Ureter (tissue), 1 donor: ENCODE measurements at regions not wholly inside any gene's neighbourhood (a gene's known extent, or its start where the extent isn't known, plus 50 kb on each side); places are given as distances from the start of the nearest gene placed in this dataset.

Experiments
- DNase-seq: peaks from one replicate; pipeline ENCODE4 v3.0.0-alpha.2; 2020; ENCODE audit warnings: low spot score
- donor health status: DM: yes; HTN: yes; CAD: no.

- DNase-seq = no peak
Measured at GRCh38 chr14:65933400-65934069, 521.0 kb downstream of the FUT8 start.

GRCh38 chr14:65934070-65934435 lies 521.5 kb downstream of the FUT8 start:
- DNase-seq = no peak

GRCh38 chr14:65936342-65936975 lies 523.9 kb downstream of the FUT8 start:
- no peak for DNase-seq

GRCh38 chr14:65937079-65937959 lies 524.8 kb downstream of the FUT8 start:
- no peak for DNase-seq

GRCh38 chr14:65937960-65938316 lies 525.4 kb downstream of the FUT8 start:
- no peak for DNase-seq

DNA sequence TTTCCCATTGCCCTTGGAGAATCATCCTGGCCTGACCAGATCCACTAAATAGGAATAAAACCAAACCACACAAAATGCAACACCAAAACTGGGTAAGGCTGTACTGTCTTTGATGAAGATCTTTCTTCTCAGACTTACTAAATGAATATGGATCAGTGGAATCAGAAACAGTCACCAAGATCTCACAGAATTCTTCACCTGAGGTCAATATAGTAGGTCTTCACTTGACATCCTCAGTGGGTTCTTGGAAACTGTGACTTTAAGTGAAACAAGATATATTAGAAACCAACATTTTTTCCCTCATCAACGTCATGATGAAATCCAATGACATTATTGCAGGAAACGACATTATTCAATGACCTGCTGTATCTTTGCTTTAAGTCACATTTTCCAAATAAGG lies 526.2 kb downstream of the FUT8 start:
- no peak for DNase-seq

DNA sequence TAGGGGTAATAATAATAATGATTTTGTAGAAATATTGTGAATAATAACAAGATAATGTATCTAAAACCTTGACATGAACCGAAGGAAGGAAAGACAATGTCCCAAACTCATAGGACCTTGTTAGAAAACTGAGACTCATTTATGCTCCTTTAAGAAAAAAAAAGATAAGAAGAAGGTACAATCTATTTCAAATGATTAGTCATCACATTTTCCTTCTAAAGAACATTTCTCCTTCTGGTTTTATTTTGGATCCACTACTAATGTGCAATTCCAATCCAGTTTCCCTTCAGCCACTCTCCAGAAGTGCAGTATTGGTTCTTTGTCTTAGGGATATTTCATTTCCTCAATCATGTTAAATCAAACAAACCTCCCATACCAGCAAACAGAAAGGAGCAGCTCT lies 526.7 kb downstream of the FUT8 start:
- no peak for DNase-seq

GRCh38 chr14:65940056-65940735 lies 527.7 kb downstream of the FUT8 start:
- DNase-seq = no peak

- DNase-seq = no peak
Measured at GRCh38 chr14:65941091-65941490, 528.6 kb downstream of the FUT8 start.

DNA sequence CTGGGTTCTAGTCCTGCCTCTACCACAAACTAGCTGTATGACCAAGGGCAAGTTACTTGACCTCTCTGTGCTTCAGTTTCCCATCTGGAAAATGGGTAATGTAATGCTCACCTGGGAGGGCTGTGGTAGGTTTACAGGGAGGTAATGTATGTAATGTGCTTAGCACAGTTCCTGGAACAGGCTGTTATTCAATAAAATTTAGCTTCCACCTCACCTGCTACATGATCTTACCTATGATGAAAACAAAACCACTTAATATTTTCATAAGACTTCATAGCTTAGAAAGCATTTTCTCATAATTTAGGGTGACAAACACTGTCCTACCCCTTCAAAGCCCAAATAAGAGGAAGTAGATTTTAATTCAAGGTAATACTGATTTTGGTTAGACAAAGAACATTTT lies 530.6 kb downstream of the FUT8 start:
- DNase-seq = no peak

- DNase-seq = no peak
Measured at GRCh38 chr14:65943916-65944410, 531.4 kb downstream of the FUT8 start.

GRCh38 chr14:65945327-65945726 lies 532.8 kb downstream of the FUT8 start:
- no peak for DNase-seq

GRCh38 chr14:65946494-65946893 lies 534.0 kb downstream of the FUT8 start:
- DNase-seq = no peak

GRCh38 chr14:65948302-65948701 lies 535.8 kb downstream of the FUT8 start:
- no peak for DNase-seq

DNA sequence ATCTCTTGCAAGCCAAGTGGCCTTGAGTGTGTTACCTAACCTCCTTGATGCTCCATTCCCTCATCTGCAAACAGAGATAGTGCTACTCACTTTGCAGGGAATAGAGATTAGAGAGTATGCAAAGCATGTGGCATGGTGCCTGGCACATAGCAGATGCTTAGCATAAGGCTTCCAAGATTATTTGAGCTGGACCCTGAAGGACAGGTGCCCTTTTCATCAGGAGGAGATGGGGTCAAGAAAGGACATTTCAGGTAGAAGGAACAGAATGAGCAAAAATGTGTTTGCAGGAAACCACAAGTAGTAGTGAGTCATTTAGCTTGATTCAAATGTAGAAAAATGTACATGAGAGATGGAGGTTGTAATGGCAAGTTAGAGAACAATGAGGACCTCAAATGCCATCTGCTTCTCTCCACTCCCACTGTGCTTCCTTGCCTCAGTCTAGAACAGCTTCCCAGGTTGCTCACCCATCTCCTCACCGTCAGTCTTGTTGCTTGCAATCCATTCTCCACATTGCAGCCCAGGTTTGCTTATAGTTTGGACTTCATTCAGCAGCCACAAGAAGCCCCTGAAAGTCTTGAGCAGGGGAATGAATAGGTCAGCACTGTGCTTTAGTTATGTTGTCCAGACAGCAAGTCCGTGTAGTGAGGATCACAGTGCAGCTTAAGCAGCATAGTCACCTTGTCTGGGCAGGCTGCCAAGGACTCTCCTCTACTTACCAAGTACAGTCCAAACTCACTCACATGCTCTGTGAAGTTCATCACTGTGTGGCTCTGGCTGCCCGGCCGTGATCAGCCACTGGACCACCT lies 536.3 kb upstream of the CCDC196 start:
- DNase-seq = no peak

- DNase-seq = no peak
Measured at GRCh38 chr14:65954942-65955341, 531.2 kb upstream of the CCDC196 start.

GRCh38 chr14:65957631-65958205 lies 528.5 kb upstream of the CCDC196 start:
- DNase-seq = no peak

DNA sequence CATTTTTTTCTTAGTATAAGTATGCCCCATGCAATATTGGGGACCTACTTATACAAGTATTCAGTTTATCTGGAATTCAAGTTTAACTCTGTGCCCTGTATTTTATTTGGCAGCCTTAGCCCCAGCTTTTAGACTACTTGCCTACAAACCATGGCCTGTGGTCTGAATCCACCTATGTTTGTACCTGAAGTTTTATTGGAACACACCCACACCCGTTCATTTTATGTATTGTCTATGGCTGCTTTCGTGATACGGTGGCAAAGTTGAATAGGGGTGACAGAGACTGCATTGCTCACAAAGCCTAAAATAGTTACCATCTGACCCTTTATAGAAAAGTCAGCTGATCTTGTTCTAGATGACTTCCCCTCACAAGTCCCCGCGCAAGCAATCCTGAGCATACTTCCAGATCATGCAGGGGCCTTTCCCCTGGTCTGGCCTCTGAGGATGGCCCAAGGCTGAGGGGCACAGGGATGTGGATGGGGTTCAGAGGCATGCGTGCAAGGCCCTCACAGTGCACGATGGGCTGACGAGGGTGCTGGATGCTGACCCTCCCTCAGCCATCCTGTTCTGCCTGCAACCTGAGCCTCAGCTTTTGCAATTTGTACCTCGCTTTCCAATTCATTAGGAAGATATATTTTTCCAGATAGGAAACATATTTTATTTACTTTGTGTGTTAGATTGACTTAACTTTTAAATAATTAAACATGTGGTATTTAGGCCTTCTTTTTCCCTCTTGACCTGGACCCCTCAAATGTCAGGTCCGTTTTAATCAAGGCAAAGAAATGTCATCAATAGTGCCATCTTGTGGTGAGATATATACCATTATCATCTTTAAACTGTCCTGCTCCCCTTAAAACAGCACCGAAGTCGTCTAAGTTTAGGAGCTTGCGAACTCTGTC lies 527.3 kb upstream of the CCDC196 start:
- no peak for DNase-seq

- DNase-seq = no peak
Measured at GRCh38 chr14:65959563-65960024, 526.6 kb upstream of the CCDC196 start.

DNA sequence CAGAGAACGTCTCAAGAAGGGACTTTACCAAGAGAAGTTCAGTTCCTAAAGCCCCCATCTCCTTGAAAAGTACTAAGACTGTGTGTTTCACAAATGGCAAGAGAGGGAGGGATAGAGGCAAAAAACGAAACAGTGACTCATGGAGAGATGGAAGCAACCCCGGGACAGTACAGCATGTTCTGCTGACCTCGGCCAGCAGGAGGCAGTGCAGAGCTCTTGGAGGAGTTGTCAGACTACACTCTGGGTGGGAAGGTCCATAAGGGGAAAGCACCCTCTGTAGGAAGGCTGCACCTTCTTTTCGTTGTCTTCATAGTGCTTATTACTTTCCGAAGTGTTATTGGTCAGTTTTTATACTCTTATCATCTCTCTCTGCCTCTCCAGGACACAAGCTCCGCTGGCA lies 525.2 kb upstream of the CCDC196 start:
- no peak for DNase-seq
